GM12873 (cell line): ENCODE measurements at regions not wholly inside any gene's neighbourhood (a gene's known extent, or its start where the extent isn't known, plus 50 kb on each side); places are given as distances from the start of the nearest gene placed in this dataset.

Experiments used
- CTCF ChIP-seq: IDR thresholded peaks from 2 replicates; pipeline ENCODE4 v1.5.1; 2012; ENCODE audit warnings: low read depth, mild to moderate bottlenecking, moderate library complexity, low read length, control low read depth; ENCODE audit not compliant: insufficient read depth; ENCODE audit errors: missing control alignments

GRCh38 chr6:50264995-50265571, 215.4 kb upstream of the DEFB112 start:
- TF ChIP-seq CTCF, result peak; percentile 31

GRCh38 chr6:50270415-50270814, 220.7 kb upstream of the DEFB112 start:
- TF ChIP-seq CTCF, result no peak

DNA sequence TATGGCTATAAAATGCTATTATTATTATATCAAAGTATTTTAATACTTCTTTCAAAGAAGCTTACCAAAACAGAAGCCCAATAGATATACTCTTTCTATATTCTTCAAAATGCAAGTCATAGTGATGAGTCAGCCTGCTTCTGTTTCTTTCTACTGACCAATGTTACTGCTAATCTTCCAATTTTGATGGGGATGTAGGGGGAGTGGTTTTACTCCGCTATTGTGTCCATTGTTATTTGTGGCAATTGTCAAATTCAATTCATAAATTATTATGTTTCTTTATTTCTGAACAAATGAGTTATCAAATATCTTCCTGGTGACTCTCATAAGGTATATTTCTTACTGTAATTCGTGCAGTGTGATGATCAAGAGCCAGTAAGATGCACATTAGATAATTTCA, 221.5 kb upstream of the DEFB112 start:
- no peak for TF ChIP-seq CTCF

DNA sequence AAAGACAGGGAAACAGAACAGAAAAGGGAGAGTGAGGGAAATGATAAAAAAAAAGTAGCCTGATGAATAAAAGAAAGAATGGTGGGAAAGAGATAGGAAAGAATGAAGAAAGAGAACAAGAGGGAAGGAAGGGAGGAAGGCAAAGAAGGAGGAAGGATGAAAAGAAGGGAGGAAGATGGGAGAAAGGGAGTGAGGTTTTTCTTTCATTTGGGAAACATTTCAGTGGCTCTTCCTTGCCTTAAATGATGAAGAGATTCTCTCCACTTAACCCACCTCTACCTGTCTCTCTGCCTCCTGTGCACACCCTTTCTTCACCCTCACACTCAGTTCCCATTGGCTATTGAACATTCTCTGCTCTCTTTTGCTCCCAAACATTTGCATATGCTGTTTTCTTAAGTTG, 222.1 kb upstream of the DEFB112 start:
- TF ChIP-seq CTCF, result no peak

DNA sequence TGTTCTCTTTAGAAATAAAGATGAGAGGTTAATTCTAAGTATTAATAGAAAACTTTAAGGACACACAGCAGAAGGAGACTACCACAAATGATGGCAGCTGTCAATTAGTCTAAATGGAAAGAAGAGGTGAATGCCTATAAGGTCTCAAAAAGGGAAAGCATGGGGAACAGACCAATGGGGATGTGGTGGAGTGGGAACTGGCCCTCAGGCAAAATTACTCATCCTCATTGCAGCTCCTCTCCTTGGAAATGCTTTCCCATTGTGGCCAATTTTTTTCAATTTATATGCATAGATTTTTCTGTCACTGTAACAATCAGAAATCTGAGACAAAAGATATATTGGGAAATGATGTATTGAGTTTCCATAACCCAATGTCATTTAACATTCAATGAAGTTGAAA, 222.9 kb upstream of the DEFB112 start:
- no peak for TF ChIP-seq CTCF

GRCh38 chr6:50276771-50277261, 227.1 kb upstream of the DEFB112 start:
- no peak for TF ChIP-seq CTCF

GRCh38 chr6:50277774-50278173, 228.0 kb upstream of the DEFB112 start:
- TF ChIP-seq CTCF, result no peak
